ENCODE measurements at regions not wholly inside any gene's neighbourhood (a gene's known extent, or its start where the extent isn't known, plus 50 kb on each side); places are given as distances from the start of the nearest gene placed in this dataset.

DNA sequence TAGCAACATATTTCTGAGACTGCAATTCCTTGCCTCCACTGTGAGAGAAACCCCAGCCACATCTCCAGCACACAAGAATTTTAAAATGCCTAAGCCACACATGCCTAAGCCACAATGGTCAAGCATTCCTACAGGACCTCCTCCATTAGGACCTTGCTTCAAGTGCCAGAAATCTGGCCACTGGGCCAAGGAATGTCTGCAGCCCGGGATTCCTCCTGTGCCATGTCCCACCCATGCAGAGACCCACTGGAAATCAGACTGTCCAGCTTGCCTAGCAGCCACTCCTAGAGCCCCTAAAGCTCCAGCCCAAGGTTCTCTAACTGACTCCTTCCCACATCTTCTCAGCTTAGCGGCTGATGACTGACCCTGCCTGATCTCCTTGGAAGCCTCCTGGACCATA lies 117.5 kb downstream of the AHR start:
- TF ChIP-seq, protein P1, sequence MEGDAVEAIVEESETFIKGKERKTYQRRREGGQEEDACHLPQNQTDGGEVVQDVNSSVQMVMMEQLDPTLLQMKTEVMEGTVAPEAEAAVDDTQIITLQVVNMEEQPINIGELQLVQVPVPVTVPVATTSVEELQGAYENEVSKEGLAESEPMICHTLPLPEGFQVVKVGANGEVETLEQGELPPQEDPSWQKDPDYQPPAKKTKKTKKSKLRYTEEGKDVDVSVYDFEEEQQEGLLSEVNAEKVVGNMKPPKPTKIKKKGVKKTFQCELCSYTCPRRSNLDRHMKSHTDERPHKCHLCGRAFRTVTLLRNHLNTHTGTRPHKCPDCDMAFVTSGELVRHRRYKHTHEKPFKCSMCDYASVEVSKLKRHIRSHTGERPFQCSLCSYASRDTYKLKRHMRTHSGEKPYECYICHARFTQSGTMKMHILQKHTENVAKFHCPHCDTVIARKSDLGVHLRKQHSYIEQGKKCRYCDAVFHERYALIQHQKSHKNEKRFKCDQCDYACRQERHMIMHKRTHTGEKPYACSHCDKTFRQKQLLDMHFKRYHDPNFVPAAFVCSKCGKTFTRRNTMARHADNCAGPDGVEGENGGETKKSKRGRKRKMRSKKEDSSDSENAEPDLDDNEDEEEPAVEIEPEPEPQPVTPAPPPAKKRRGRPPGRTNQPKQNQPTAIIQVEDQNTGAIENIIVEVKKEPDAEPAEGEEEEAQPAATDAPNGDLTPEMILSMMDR (conservative IDR thresholded peaks at IDR 0.05; ENCODE audit: low read depth, low read length): no peak
- TF ChIP-seq EZH2 (IDR thresholded peaks at IDR 0.05; ENCODE audit: low read length, unreplicated experiment) (no peak), EZH2phosphoT487 (IDR thresholded peaks at IDR 0.05; ENCODE audit: borderline replicate concordance, low read length) (no peak)

Data from PC-3 (cell line).